ENCODE measurements at regions not wholly inside any gene's neighbourhood (a gene's known extent, or its start where the extent isn't known, plus 50 kb on each side); places are given as distances from the start of the nearest gene placed in this dataset.

GRCh38 chr4:89483833-89484232 lies 176.2 kb upstream of the GPRIN3 start:
- no peaks in the 10 kb centered on the region for H3K36me3 ChIP-seq (ENCODE audit: control insufficient read depth, insufficient read depth, low read length)
- no peaks in the 10 kb centered on the region for H3K9me3 ChIP-seq (ENCODE audit: control insufficient read depth, low read depth, low read length)
- WGBS (ENCODE audit: insufficient coverage, low lambda C conversion rate) = 92% methylated on average over 2 of the region's 2 CpGs
- no peak overlapping the region for H3K4me3 ChIP-seq (ENCODE audit: low read length)
- H3K4me1 ChIP-seq (ENCODE audit: control insufficient read depth, insufficient read depth, low read length) = no peaks in the 10 kb centered on the region
- no peak for DNase-seq
- no peaks in the 10 kb centered on the region for H3K27me3 ChIP-seq (ENCODE audit: control insufficient read depth, insufficient read depth, low read length)
- H3K27ac ChIP-seq (ENCODE audit: low read length) = no peak overlapping the region

DNA sequence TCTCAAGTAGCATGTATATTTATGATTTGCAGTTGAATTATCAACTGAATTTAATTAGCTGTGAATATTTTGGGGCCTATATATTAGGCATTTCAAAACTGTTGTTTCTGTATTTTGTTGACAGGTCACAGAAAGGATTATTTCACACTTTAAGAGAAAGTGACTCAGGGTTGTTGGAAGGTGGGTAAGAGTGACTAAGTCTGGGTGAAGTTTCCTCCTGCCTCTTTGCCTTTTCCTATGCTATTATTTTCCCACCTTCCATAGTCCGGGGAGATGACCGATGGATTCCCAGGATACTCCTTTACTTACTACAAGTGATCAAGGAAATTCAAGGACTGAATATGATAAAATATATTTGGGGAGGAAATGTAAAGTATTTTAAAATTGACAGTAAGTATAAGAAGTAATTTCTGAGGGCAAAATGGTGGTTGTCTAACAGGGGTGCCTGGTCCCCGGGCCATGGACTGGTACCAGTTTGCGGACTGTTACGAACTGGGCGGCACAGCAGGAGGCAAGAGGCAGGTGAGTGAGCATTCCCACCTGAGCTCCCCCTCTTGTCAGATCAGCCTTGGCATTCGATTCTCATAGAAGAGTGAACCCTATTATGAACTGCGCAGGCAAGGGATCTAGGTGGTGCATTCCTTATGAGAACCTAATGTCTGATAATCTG lies 175.5 kb upstream of the GPRIN3 start:
- Histone ChIP-seq H3K27ac (ENCODE audit: low read length) (no peak overlapping the region), H3K9me3 (ENCODE audit: control insufficient read depth, low read depth, low read length) (no peaks in the 10 kb centered on the region), H3K4me3 (ENCODE audit: low read length) (no peak overlapping the region), H3K4me1 (ENCODE audit: control insufficient read depth, insufficient read depth, low read length) (no peaks in the 10 kb centered on the region), H3K27me3 (ENCODE audit: control insufficient read depth, insufficient read depth, low read length) (no peaks in the 10 kb centered on the region), H3K36me3 (ENCODE audit: control insufficient read depth, insufficient read depth, low read length) (no peaks in the 10 kb centered on the region)
- DNase-seq = no peak
- WGBS (ENCODE audit: insufficient coverage, low lambda C conversion rate) = 93% methylated on average over 2 of the region's 8 CpGs

DNA sequence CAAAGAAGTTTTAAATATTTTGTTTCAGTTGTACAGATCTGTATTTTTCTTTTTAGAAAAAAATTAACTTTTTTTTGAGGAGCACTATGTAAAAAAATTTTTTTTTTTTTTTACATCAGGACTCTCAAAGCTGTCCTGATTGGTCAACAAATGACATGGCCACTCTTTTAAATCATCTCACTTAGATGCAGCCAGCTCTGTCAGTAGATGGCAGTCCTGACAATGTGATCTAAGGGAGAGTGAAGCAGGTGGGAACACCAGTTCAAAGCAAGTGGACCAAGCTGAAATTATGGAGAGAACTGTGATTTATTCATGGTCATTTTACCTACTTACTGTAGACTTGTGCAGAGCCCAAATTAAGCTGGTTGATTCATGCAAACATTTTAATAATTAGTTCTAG lies 174.7 kb upstream of the GPRIN3 start:
- Histone ChIP-seq H3K4me3 (ENCODE audit: low read length) (no peak overlapping the region), H3K27me3 (ENCODE audit: control insufficient read depth, insufficient read depth, low read length) (no peaks in the 10 kb centered on the region), H3K4me1 (ENCODE audit: control insufficient read depth, insufficient read depth, low read length) (no peaks in the 10 kb centered on the region), H3K27ac (ENCODE audit: low read length) (no peak overlapping the region), H3K36me3 (ENCODE audit: control insufficient read depth, insufficient read depth, low read length) (no peaks in the 10 kb centered on the region), H3K9me3 (ENCODE audit: control insufficient read depth, low read depth, low read length) (no peaks in the 10 kb centered on the region)
- DNase-seq = peak; percentile 33

DNA sequence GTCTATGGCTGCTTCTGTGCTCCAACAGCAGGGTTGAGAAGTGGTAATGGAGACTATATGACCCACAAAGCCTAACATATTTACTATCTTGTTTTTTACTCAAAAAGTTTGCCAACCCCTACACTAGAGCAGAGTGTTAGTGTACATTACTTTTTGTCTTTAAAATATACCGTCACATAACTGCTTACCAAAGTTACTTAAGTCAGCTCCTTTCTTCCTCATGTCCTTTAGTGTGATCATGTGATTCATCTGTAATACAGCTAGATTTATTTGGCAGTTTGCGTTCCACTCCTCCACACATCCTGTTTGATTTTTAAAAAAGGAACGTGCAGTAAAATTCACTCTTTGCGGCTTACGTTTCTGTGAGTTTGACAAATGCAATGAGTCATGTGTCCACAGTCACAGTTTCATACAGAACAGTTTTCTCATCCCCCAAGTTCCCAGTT lies 162.4 kb upstream of the GPRIN3 start:
- no peak for DNase-seq
- Histone ChIP-seq H3K27me3 (ENCODE audit: control insufficient read depth, insufficient read depth, low read length) (no peaks in the 10 kb centered on the region), H3K36me3 (ENCODE audit: control insufficient read depth, insufficient read depth, low read length) (no peaks in the 10 kb centered on the region), H3K27ac (ENCODE audit: low read length) (no peak overlapping the region), H3K4me3 (ENCODE audit: low read length) (no peak overlapping the region), H3K4me1 (ENCODE audit: control insufficient read depth, insufficient read depth, low read length) (no peaks in the 10 kb centered on the region), H3K9me3 (ENCODE audit: control insufficient read depth, low read depth, low read length) (no peaks in the 10 kb centered on the region)
- WGBS (ENCODE audit: insufficient coverage, low lambda C conversion rate) = 75% methylated on average over 1 of the region's 5 CpGs

DNA sequence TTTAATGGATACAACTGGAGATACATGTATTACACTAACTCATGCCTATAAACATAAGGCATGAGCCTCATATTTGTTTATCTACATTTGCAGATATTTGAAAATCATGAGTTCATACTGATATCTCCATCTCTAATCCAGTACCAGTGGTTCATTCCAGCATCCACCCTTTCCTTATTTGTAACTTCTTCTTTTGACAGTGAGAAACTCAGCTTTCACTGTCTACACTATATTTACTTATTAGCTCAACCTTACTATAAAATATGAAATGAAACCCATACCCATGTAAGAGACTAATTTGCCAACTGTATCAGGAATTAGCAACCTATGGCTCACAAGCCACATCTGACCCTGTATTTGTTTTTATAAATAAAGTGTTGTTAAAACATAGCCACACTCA lies 161.9 kb upstream of the GPRIN3 start:
- Histone ChIP-seq H3K27ac (ENCODE audit: low read length) (no peak overlapping the region), H3K9me3 (ENCODE audit: control insufficient read depth, low read depth, low read length) (no peaks in the 10 kb centered on the region), H3K4me1 (ENCODE audit: control insufficient read depth, insufficient read depth, low read length) (no peaks in the 10 kb centered on the region), H3K27me3 (ENCODE audit: control insufficient read depth, insufficient read depth, low read length) (no peaks in the 10 kb centered on the region), H3K36me3 (ENCODE audit: control insufficient read depth, insufficient read depth, low read length) (no peaks in the 10 kb centered on the region), H3K4me3 (ENCODE audit: low read length) (no peak overlapping the region)
- no peak for DNase-seq

GRCh38 chr4:89468602-89469001 lies 161.0 kb upstream of the GPRIN3 start:
- H3K4me3 ChIP-seq (ENCODE audit: low read length) = no peak overlapping the region
- no peak for DNase-seq
- H3K9me3 ChIP-seq (ENCODE audit: control insufficient read depth, low read depth, low read length) = no peaks in the 10 kb centered on the region
- no peaks in the 10 kb centered on the region for H3K27me3 ChIP-seq (ENCODE audit: control insufficient read depth, insufficient read depth, low read length)
- H3K36me3 ChIP-seq (ENCODE audit: control insufficient read depth, insufficient read depth, low read length) = no peaks in the 10 kb centered on the region
- H3K4me1 ChIP-seq (ENCODE audit: control insufficient read depth, insufficient read depth, low read length) = no peaks in the 10 kb centered on the region
- WGBS (ENCODE audit: insufficient coverage, low lambda C conversion rate) = no CpG with 5 or more reads among the region's 2 CpGs
- no peak overlapping the region for H3K27ac ChIP-seq (ENCODE audit: low read length)

DNA sequence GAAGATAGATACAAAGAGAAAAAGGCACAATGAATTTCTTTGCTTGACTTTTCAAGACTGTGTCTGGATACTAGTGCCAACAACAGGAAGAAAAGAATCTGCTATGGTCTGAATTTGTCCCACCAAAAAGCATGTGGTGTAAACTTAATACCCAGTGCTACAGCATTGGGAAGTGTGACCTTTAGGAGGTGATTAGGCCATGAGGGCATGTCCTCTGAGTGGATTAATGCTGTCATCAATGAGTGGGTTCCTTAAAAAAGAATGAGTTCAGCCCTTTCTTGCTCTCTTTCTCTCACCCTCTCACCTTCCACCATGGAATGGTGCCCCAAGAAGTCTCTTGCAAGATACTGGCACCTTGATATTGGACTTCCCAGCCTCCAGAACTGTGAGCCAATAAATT lies 155.7 kb upstream of the GPRIN3 start:
- DNase-seq = no peak
- Histone ChIP-seq H3K9me3 (ENCODE audit: control insufficient read depth, low read depth, low read length) (no peaks in the 10 kb centered on the region), H3K36me3 (ENCODE audit: control insufficient read depth, insufficient read depth, low read length) (no peaks in the 10 kb centered on the region), H3K27ac (ENCODE audit: low read length) (no peak overlapping the region), H3K4me1 (ENCODE audit: control insufficient read depth, insufficient read depth, low read length) (no peaks in the 10 kb centered on the region), H3K4me3 (ENCODE audit: low read length) (no peak overlapping the region), H3K27me3 (ENCODE audit: control insufficient read depth, insufficient read depth, low read length) (no peaks in the 10 kb centered on the region)

GRCh38 chr4:89447543-89447942 lies 139.9 kb upstream of the GPRIN3 start:
- Histone ChIP-seq H3K9me3 (ENCODE audit: control insufficient read depth, low read depth, low read length) (peaks cover 12% of the 10 kb centered on the region), H3K4me1 (ENCODE audit: control insufficient read depth, insufficient read depth, low read length) (no peaks in the 10 kb centered on the region), H3K4me3 (ENCODE audit: low read length) (no peak overlapping the region), H3K27ac (ENCODE audit: low read length) (no peak overlapping the region), H3K36me3 (ENCODE audit: control insufficient read depth, insufficient read depth, low read length) (no peaks in the 10 kb centered on the region), H3K27me3 (ENCODE audit: control insufficient read depth, insufficient read depth, low read length) (no peaks in the 10 kb centered on the region)
- no peak for DNase-seq
- WGBS (ENCODE audit: insufficient coverage, low lambda C conversion rate) = no CpG with 5 or more reads among the region's 1 CpG

GRCh38 chr4:89446193-89446592 lies 138.6 kb upstream of the GPRIN3 start:
- WGBS (ENCODE audit: insufficient coverage, low lambda C conversion rate) = 60% methylated on average over 1 of the region's 2 CpGs

GRCh38 chr4:89439533-89439932 lies 131.9 kb upstream of the GPRIN3 start:
- 80% methylated on average over 1 of the region's 2 CpGs for WGBS (ENCODE audit: insufficient coverage, low lambda C conversion rate)

More at GRCh38 chr4:89446193-89446592, 138.6 kb upstream of the GPRIN3 start:
- Histone ChIP-seq H3K27me3 (ENCODE audit: control insufficient read depth, insufficient read depth, low read length) (no peaks in the 10 kb centered on the region), H3K9me3 (ENCODE audit: control insufficient read depth, low read depth, low read length) (peaks cover 12% of the 10 kb centered on the region), H3K4me3 (ENCODE audit: low read length) (no peak overlapping the region), H3K36me3 (ENCODE audit: control insufficient read depth, insufficient read depth, low read length) (no peaks in the 10 kb centered on the region), H3K4me1 (ENCODE audit: control insufficient read depth, insufficient read depth, low read length) (no peaks in the 10 kb centered on the region), H3K27ac (ENCODE audit: low read length) (no peak overlapping the region)
- DNase-seq = no peak

DNA sequence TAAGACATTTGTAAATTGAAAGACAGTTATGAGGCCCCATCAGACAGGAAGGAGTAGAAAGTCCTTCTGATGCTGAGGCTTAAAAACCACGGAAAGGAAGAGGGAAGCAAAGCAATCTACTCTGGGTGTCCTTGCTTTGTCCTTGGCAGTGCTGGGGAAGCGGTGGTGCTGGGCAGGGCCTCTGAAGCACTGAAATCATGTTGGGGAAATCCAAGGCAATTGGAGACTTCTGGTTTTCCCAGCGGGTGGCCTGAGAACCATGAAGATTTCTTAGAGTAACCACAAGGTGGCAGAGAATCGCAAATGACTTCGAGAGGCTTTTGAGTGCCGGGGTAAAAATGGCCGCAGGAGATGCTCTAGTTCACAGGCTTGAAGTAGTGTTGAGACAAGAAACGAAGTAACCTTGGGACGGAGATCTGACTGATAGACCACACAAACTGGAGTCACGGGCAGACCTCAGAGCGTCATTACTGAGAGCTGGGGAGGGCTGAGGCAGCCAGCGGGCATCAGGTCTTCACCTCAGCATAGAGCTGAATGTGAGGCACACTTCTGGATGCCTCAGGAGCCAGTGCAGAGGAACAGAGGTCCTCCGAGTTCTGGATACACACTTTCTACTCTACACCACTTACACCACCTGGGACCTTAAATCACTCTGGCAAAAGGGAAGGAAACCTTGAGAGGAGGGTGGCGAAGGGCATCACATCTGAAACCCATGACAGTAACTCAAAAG lies 130.7 kb upstream of the GPRIN3 start:
- H3K9me3 ChIP-seq (ENCODE audit: control insufficient read depth, low read depth, low read length) = no peaks in the 10 kb centered on the region
- no peaks in the 10 kb centered on the region for H3K36me3 ChIP-seq (ENCODE audit: control insufficient read depth, insufficient read depth, low read length)
- peak; percentile 4 to 13 for DNase-seq
- H3K4me3 ChIP-seq (ENCODE audit: low read length) = no peak overlapping the region
- 80% methylated on average over 1 of the region's 14 CpGs for WGBS (ENCODE audit: insufficient coverage, low lambda C conversion rate)
- H3K27ac ChIP-seq (ENCODE audit: low read length) = no peak overlapping the region
- H3K27me3 ChIP-seq (ENCODE audit: control insufficient read depth, insufficient read depth, low read length) = peaks cover 3% of the 10 kb centered on the region
- no peaks in the 10 kb centered on the region for H3K4me1 ChIP-seq (ENCODE audit: control insufficient read depth, insufficient read depth, low read length)

More at GRCh38 chr4:89439533-89439932, 131.9 kb upstream of the GPRIN3 start:
- H3K27me3 ChIP-seq (ENCODE audit: control insufficient read depth, insufficient read depth, low read length) = peaks cover 3% of the 10 kb centered on the region
- no peak for DNase-seq
- H3K9me3 ChIP-seq (ENCODE audit: control insufficient read depth, low read depth, low read length) = no peaks in the 10 kb centered on the region
- no peak overlapping the region for H3K4me3 ChIP-seq (ENCODE audit: low read length)
- no peaks in the 10 kb centered on the region for H3K4me1 ChIP-seq (ENCODE audit: control insufficient read depth, insufficient read depth, low read length)
- no peaks in the 10 kb centered on the region for H3K36me3 ChIP-seq (ENCODE audit: control insufficient read depth, insufficient read depth, low read length)
- H3K27ac ChIP-seq (ENCODE audit: low read length) = no peak overlapping the region
